GM18858 (cell line): ENCODE measurements at regions not wholly inside any gene's neighbourhood (a gene's known extent, or its start where the extent isn't known, plus 50 kb on each side); places are given as distances from the start of the nearest gene placed in this dataset.

Experiments
- ATAC-seq: cut with Tn5 transposase; IDR thresholded peaks from one replicate; pipeline ENCODE4 v1.9.1; 2021; ENCODE audit not compliant: unreplicated experiment

- ATAC-seq = peak; percentile 83
Observed at GRCh38 chr3:143207338-143207961, 87.9 kb downstream of the CHST2 start.

- ATAC-seq = no peak
Observed at GRCh38 chr3:143208976-143209714, 89.6 kb downstream of the CHST2 start.

GRCh38 chr3:143209715-143210059 lies 90.1 kb downstream of the CHST2 start:
- no peak for ATAC-seq

GRCh38 chr3:143210141-143210540 lies 90.6 kb downstream of the CHST2 start:
- no peak for ATAC-seq

GRCh38 chr3:143215059-143215458 lies 95.5 kb downstream of the CHST2 start:
- no peak for ATAC-seq
